ENCODE measurements at regions not wholly inside any gene's neighbourhood (a gene's known extent, or its start where the extent isn't known, plus 50 kb on each side); places are given as distances from the start of the nearest gene placed in this dataset.

- TF ChIP-seq, protein P1, sequence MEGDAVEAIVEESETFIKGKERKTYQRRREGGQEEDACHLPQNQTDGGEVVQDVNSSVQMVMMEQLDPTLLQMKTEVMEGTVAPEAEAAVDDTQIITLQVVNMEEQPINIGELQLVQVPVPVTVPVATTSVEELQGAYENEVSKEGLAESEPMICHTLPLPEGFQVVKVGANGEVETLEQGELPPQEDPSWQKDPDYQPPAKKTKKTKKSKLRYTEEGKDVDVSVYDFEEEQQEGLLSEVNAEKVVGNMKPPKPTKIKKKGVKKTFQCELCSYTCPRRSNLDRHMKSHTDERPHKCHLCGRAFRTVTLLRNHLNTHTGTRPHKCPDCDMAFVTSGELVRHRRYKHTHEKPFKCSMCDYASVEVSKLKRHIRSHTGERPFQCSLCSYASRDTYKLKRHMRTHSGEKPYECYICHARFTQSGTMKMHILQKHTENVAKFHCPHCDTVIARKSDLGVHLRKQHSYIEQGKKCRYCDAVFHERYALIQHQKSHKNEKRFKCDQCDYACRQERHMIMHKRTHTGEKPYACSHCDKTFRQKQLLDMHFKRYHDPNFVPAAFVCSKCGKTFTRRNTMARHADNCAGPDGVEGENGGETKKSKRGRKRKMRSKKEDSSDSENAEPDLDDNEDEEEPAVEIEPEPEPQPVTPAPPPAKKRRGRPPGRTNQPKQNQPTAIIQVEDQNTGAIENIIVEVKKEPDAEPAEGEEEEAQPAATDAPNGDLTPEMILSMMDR (IDR thresholded peaks at IDR 0.05; ENCODE audit: low read depth, low read length), result no peak
- no peak overlapping the region for H3K4me3 ChIP-seq (ENCODE audit: low read depth, low read length)
These were observed 362.7 kb upstream of the SLC30A5 start for GRCh38 chr5:68730979-68731654.

- no peak overlapping the region for H3K4me3 ChIP-seq (ENCODE audit: low read depth, low read length)
- TF ChIP-seq, protein P1 (IDR thresholded peaks at IDR 0.05; ENCODE audit: low read depth, low read length), result no peak
These were observed 361.6 kb upstream of the SLC30A5 start for GRCh38 chr5:68732251-68732650.

- TF ChIP-seq, protein P1 (IDR thresholded peaks at IDR 0.05; ENCODE audit: low read depth, low read length), result no peak
- no peak overlapping the region for H3K4me3 ChIP-seq (ENCODE audit: low read depth, low read length)
These were observed 359.0 kb upstream of the SLC30A5 start for GRCh38 chr5:68734781-68735180.

DNA sequence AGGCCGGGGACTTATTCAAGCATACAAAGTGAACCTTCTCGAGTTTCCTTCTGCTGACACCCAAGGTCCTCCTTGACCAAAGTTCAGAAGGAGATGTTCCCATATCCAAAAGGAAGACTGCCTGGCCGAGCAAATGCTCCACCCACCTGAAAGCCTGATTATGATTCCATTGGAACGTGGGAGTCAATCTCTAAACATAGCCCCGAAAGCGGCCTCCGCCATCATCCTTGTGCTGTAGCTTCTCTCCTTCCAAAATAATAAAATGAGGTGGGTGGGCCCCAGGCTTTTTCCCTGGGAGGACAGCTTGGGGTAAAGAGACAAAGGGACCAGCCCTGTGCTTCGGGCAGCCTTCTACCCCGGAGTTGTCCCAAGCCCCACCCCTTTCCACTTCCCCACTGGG is 355.6 kb upstream of the SLC30A5 start:
- TF ChIP-seq, protein P1 (IDR thresholded peaks at IDR 0.05; ENCODE audit: low read depth, low read length), result no peak
- H3K4me3 ChIP-seq (ENCODE audit: low read depth, low read length), result no peak overlapping the region

- TF ChIP-seq, protein P1 (IDR thresholded peaks at IDR 0.05; ENCODE audit: low read depth, low read length), result no peak
- no peak overlapping the region for H3K4me3 ChIP-seq (ENCODE audit: low read depth, low read length)
These were observed 355.0 kb upstream of the SLC30A5 start for GRCh38 chr5:68738841-68739240.

GRCh38 chr5:68739752-68740151 is 354.1 kb upstream of the SLC30A5 start:
- H3K4me3 ChIP-seq (ENCODE audit: low read depth, low read length), result no peak overlapping the region
- TF ChIP-seq, protein P1 (IDR thresholded peaks at IDR 0.05; ENCODE audit: low read depth, low read length), result no peak

DNA sequence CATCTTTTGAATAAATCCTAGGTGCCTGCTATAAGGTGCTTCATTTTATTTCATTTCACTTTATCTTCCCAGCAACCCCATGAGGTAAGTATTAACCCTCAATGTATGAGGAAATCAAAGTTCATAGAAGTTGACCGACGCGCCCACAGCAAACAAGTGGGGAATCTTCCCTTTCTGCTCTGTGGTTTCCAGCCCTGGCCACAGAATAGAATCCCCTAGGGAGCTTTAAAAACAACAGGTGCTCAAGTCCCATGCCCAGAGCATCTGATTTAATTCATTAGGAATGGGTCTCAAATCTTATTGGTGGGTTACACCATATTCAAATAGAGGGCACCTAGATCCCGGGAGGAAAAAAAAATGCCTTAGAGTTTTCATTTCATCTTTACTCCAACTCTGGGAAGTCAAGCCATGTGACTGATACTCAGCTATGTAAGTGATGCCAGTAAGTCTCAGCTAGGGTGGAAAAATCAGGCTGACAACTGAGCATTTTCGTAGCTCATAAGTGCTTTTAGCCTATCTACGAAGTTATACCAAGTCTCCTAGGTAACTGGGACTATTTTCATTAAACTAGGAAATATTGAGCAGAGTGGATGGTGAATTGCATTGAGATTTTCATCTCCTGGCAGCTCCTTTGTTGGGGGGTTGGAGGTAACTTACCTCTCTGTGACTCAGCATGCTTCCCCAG is 353.4 kb upstream of the SLC30A5 start:
- TF ChIP-seq, protein P1 (IDR thresholded peaks at IDR 0.05; ENCODE audit: low read depth, low read length), result no peak
- no peak overlapping the region for H3K4me3 ChIP-seq (ENCODE audit: low read depth, low read length)
